ENCODE measurements at regions not wholly inside any gene's neighbourhood (a gene's known extent, or its start where the extent isn't known, plus 50 kb on each side); places are given as distances from the start of the nearest gene placed in this dataset.

GRCh38 chr3:106327696-106328025, 458.8 kb upstream of the CBLB start:
- intact Hi-C loops (cut with micrococcal nuclease), result no loop called here
- H3K9me3 Mint-ChIP-seq (ENCODE audit: unreplicated experiment), result peaks cover 14% of the 10 kb centered on the region
- H3K27me3 Mint-ChIP-seq (ENCODE audit: insufficient read depth, unreplicated experiment), result no peaks in the 10 kb centered on the region
- BruUV-seq (replicated peaks), result no TSS peak
- H3K4me3 Mint-ChIP-seq (ENCODE audit: unreplicated experiment), result no peak overlapping the region
- no peak for DNase-seq (ENCODE audit: unreplicated experiment)
- ChIA-PET POLR2A (no interaction called here), CTCF (no interaction called here)
- H3K27ac Mint-ChIP-seq (ENCODE audit: low read depth, unreplicated experiment), result no peak overlapping the region
- H3K36me3 Mint-ChIP-seq (ENCODE audit: insufficient read depth, unreplicated experiment), result no peaks in the 10 kb centered on the region
- H3K4me1 Mint-ChIP-seq (ENCODE audit: insufficient read depth, unreplicated experiment), result no peaks in the 10 kb centered on the region
- no peak for TF ChIP-seq CTCF (IDR thresholded peaks at IDR 0.05; ENCODE audit: unreplicated experiment)

- H3K36me3 Mint-ChIP-seq (ENCODE audit: insufficient read depth, unreplicated experiment), result no peaks in the 10 kb centered on the region
- peaks cover 14% of the 10 kb centered on the region for H3K9me3 Mint-ChIP-seq (ENCODE audit: unreplicated experiment)
- ChIA-PET CTCF (no interaction called here), POLR2A (no interaction called here)
- no peak for DNase-seq (ENCODE audit: unreplicated experiment)
- TF ChIP-seq CTCF (IDR thresholded peaks at IDR 0.05; ENCODE audit: unreplicated experiment), result no peak
- H3K27ac Mint-ChIP-seq (ENCODE audit: low read depth, unreplicated experiment), result no peak overlapping the region
- BruUV-seq (replicated peaks), result no TSS peak
- H3K4me1 Mint-ChIP-seq (ENCODE audit: insufficient read depth, unreplicated experiment), result no peaks in the 10 kb centered on the region
- intact Hi-C loops (cut with micrococcal nuclease), result no loop called here
- H3K4me3 Mint-ChIP-seq (ENCODE audit: unreplicated experiment), result no peak overlapping the region
- no peaks in the 10 kb centered on the region for H3K27me3 Mint-ChIP-seq (ENCODE audit: insufficient read depth, unreplicated experiment)
These were observed 459.4 kb upstream of the CBLB start for GRCh38 chr3:106328224-106328623.

GRCh38 chr3:106329521-106329920, 460.7 kb upstream of the CBLB start:
- ChIA-PET CTCF (interaction anchor here (0.6 kb wide), 1 partner anchor 103 kb away, joined by 3 read pairs; no protein-coding TSS in a partner anchor), POLR2A (interaction anchor here (1.7 kb wide), 1 partner anchor 15 kb away, joined by 4 read pairs; no protein-coding TSS in a partner anchor)
- TF ChIP-seq CTCF (IDR thresholded peaks at IDR 0.05; ENCODE audit: unreplicated experiment), result no peak
- no peak for DNase-seq (ENCODE audit: unreplicated experiment)
- Mint-ChIP-seq H3K36me3 (ENCODE audit: insufficient read depth, unreplicated experiment) (no peaks in the 10 kb centered on the region), H3K27me3 (ENCODE audit: insufficient read depth, unreplicated experiment) (no peaks in the 10 kb centered on the region), H3K27ac (ENCODE audit: low read depth, unreplicated experiment) (no peak overlapping the region), H3K4me3 (ENCODE audit: unreplicated experiment) (no peak overlapping the region), H3K9me3 (ENCODE audit: unreplicated experiment) (peaks cover 6% of the 10 kb centered on the region), H3K4me1 (ENCODE audit: insufficient read depth, unreplicated experiment) (peaks cover 9% of the 10 kb centered on the region)
- BruUV-seq (replicated peaks), result no TSS peak
- intact Hi-C loops (cut with micrococcal nuclease), result no loop called here

GRCh38 chr3:106331636-106332035, 462.8 kb upstream of the CBLB start:
- BruUV-seq (replicated peaks), result no TSS peak
- H3K4me1 Mint-ChIP-seq (ENCODE audit: insufficient read depth, unreplicated experiment), result peaks cover 18% of the 10 kb centered on the region
- no peak for TF ChIP-seq CTCF (IDR thresholded peaks at IDR 0.05; ENCODE audit: unreplicated experiment)
- no peak overlapping the region for H3K4me3 Mint-ChIP-seq (ENCODE audit: unreplicated experiment)
- CTCF ChIA-PET, result no interaction called here
- H3K9me3 Mint-ChIP-seq (ENCODE audit: unreplicated experiment), result no peaks in the 10 kb centered on the region
- intact Hi-C loops (cut with micrococcal nuclease), result no loop called here
- no peaks in the 10 kb centered on the region for H3K36me3 Mint-ChIP-seq (ENCODE audit: insufficient read depth, unreplicated experiment)
- POLR2A ChIA-PET, result no interaction called here
- H3K27ac Mint-ChIP-seq (ENCODE audit: low read depth, unreplicated experiment), result no peak overlapping the region
- no peaks in the 10 kb centered on the region for H3K27me3 Mint-ChIP-seq (ENCODE audit: insufficient read depth, unreplicated experiment)
- DNase-seq (ENCODE audit: unreplicated experiment), result no peak
